Endothelial cell of umbilical vein (primary cell): ENCODE measurements at regions not wholly inside any gene's neighbourhood (a gene's known extent, or its start where the extent isn't known, plus 50 kb on each side); places are given as distances from the start of the nearest gene placed in this dataset.

Source experiments
- BruUV-seq: library from RNA; stranded (reverse); fragments of 400-500 nt; replicated peaks from 2 replicates; lab custom pipeline; 2021; lab: Mats Ljungman, UMichigan
- CTCF ChIA-PET: fragments of 300-600, 350-600 bp; sonication (Branson Sonifier 250); formaldehyde crosslinking; loops from one replicate; lab custom pipeline; 2021; ENCODE audit warnings: antibody characterized with exemption, inconsistent platforms; lab: Charles Lee
- POLR2A ChIA-PET: fragments of 300-600, 350-600 bp; sonication (Branson Sonifier 250); formaldehyde crosslinking; loops from one replicate; lab custom pipeline; 2021; ENCODE audit warnings: antibody characterized with exemption, inconsistent platforms; lab: Charles Lee
- DNase-seq: peaks from one replicate; pipeline ENCODE4 v3.0.0-alpha.2; 2011; ENCODE audit warnings: low read depth, low spot score
- FAIRE-seq: peaks from 2 replicates; lab custom pipeline; 2011; peaks lifted over from hg19 to GRCh38; lab: Jason Lieb, UNC
- H2AFZ ChIP-seq: 2 replicates; pipeline ENCODE4 v1.6.0; 2012; ENCODE audit warnings: low read depth, low read length, control low read depth, inconsistent platforms
- H3K27ac ChIP-seq: 2 replicates; pipeline ENCODE4 v1.5.1; 2011; ENCODE audit warnings: low read depth, mild to moderate bottlenecking, control low read depth, low read length, moderate library complexity; ENCODE audit not compliant: insufficient read depth
- H3K27me3 ChIP-seq, 2 experiments: 2 replicates each; pipeline versions ENCODE4 v1.6.0 to v1.6.1; 2011; ENCODE audit warnings: low read length in 2 of 2, mixed read lengths in 1 of 2; ENCODE audit not compliant: control insufficient read depth in 2 of 2, insufficient read depth in 2 of 2
- H3K36me3 ChIP-seq, 2 experiments: 2 replicates in 1 of 2; 3 replicates in 1 of 2; pipeline ENCODE4 v1.5.1; 2011; ENCODE audit warnings: low read length in 2 of 2, mild to moderate bottlenecking in 1 of 2, moderate library complexity in 1 of 2; ENCODE audit not compliant: control insufficient read depth in 2 of 2, insufficient read depth in 2 of 2; ENCODE audit errors: extremely low read depth in 1 of 2
- H3K4me1 ChIP-seq: 3 replicates; pipeline ENCODE4 v1.5.1; 2011; ENCODE audit warnings: mild to moderate bottlenecking, low read length; ENCODE audit not compliant: control insufficient read depth, insufficient read depth; ENCODE audit errors: extremely low read depth
- H3K4me2 ChIP-seq: 2 replicates; pipeline ENCODE4 v1.6.1; 2011; ENCODE audit warnings: low read length, control low read depth, mixed read lengths; ENCODE audit not compliant: insufficient read depth
- H3K4me3 ChIP-seq, 3 experiments: fragments of 200-600 bp in 1 of 3; sonication (generic), shearing (Covaris generic) in 1 of 3; replicated peaks in 1 of 3; 2 replicates each; pipeline ENCODE4 v1.5.1; 2011 to 2016; ENCODE audit warnings: control low read depth in 3 of 3, low read length in 3 of 3, mild to moderate bottlenecking in 2 of 3, inconsistent platforms in 1 of 3, low read depth in 1 of 3, moderate library complexity in 1 of 3; ENCODE audit not compliant: insufficient read depth in 1 of 3
- H3K79me2 ChIP-seq: 2 replicates; pipeline ENCODE4 v1.6.0; 2012; ENCODE audit warnings: low read length, inconsistent platforms; ENCODE audit not compliant: control insufficient read depth, insufficient read depth
- H3K9ac ChIP-seq: replicated peaks from 2 replicates; pipeline ENCODE3; 2011; ENCODE audit warnings: low read length, control low read depth; ENCODE audit not compliant: insufficient read depth; ENCODE audit errors: extremely low read depth
- H3K9me1 ChIP-seq: replicated peaks from 3 replicates; pipeline ENCODE4 v1.6.0; 2011; ENCODE audit warnings: mild to moderate bottlenecking, low read length; ENCODE audit not compliant: control insufficient read depth, insufficient read depth; ENCODE audit errors: extremely low read depth
- H3K9me3 ChIP-seq: replicated peaks from 2 replicates; pipeline ENCODE4 v1.5.1; 2012; ENCODE audit warnings: low read length, inconsistent platforms; ENCODE audit not compliant: control insufficient read depth, insufficient read depth
- H4K20me1 ChIP-seq: replicated peaks from 2 replicates; pipeline ENCODE3; 2011; ENCODE audit warnings: mild to moderate bottlenecking, low read length; ENCODE audit not compliant: control insufficient read depth, insufficient read depth; ENCODE audit errors: extremely low read depth
- EZH2 ChIP-seq: IDR thresholded peaks from 2 replicates; pipeline ENCODE4 v1.6.1; 2012; ENCODE audit warnings: borderline replicate concordance, low read depth, mild to moderate bottlenecking, moderate library complexity, low read length, inconsistent platforms; ENCODE audit not compliant: severe bottlenecking
- FOS ChIP-seq: IDR thresholded peaks from 2 replicates; pipeline ENCODE4 v1.6.1; 2011; ENCODE audit warnings: mild to moderate bottlenecking, low read length, moderate library complexity, borderline replicate concordance; ENCODE audit not compliant: insufficient read depth
- GATA2 ChIP-seq: IDR thresholded peaks from 2 replicates; pipeline ENCODE4 v1.7.0; 2011; ENCODE audit warnings: low read depth, mild to moderate bottlenecking, moderate library complexity, mixed read lengths, low read length; ENCODE audit not compliant: insufficient read length, insufficient read depth
- JUN ChIP-seq: IDR thresholded peaks from 2 replicates; pipeline ENCODE4 v1.6.1; 2011; ENCODE audit warnings: borderline replicate concordance, low read depth; ENCODE audit not compliant: insufficient read length, insufficient read depth
- MYC ChIP-seq: IDR thresholded peaks from one replicate; pipeline ENCODE4 v1.6.1; 2011; ENCODE audit warnings: mild to moderate bottlenecking, low read depth, low read length
- POLR2A ChIP-seq: IDR thresholded peaks from 2 replicates; pipeline ENCODE4 v1.6.1; 2012; ENCODE audit warnings: low read depth, mild to moderate bottlenecking, control low read depth, low read length
- dilution Hi-C: fragments of 300-500 bp; cut with MboI; formaldehyde crosslinking; loops from one replicate; pipeline ENCODE4 v1.15.0; 2019; ENCODE audit warnings: low sequenced_read_pairs; ENCODE audit not compliant: extremely low pct_ligation_motif_present
- intact Hi-C: fragments of 100-400 bp; cut with micrococcal nuclease; formaldehyde crosslinking; loops from one replicate; pipeline ENCODE4 v1.10.0; 2022
- TF ChIP-seq, protein P1 (sequence below): IDR thresholded peaks from 2 replicates; pipeline ENCODE4 v1.6.1; 2011; ENCODE audit not compliant: insufficient read depth, insufficient read length
- TF ChIP-seq, protein P2 (sequence below), 2 donors: IDR thresholded peaks; 1 replicate in 1 of 2; 2 replicates in 1 of 2; pipeline ENCODE4 v1.5.1; 2011; ENCODE audit warnings: low read length in 2 of 2, mild to moderate bottlenecking in 2 of 2, moderate library complexity in 2 of 2, control low read depth in 1 of 2, inconsistent platforms in 1 of 2, low read depth in 1 of 2; ENCODE audit not compliant: insufficient read depth in 1 of 2; ENCODE audit errors: extremely low read depth in 1 of 2

DNA sequence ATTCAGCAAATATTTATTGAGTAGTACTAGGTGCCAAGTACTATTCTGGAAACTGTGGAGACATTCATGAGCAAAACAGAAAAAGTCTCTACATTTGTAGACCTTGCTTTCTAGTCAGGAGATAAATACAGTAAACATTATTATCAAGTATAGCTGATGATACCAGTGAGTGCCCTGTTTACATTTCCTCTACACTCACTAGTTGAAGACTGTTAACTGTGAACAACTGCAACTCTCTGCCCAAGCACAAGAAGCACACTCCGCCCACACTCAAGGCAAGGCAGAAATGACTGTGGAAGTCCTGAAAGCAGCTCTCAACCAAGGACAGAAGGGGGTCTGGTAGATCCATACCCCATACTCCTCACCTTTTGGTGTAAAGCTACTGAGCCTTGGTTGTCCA, 837.0 kb downstream of the DIAPH3 start:
- TF ChIP-seq JUN (no peak), MYC (no peak), EZH2 (no peak), FOS (no peak), POLR2A (no peak), GATA2 (no peak)
- TF ChIP-seq, protein P1, sequence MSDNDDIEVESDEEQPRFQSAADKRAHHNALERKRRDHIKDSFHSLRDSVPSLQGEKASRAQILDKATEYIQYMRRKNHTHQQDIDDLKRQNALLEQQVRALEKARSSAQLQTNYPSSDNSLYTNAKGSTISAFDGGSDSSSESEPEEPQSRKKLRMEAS = no peak
- TF ChIP-seq, protein P2, sequence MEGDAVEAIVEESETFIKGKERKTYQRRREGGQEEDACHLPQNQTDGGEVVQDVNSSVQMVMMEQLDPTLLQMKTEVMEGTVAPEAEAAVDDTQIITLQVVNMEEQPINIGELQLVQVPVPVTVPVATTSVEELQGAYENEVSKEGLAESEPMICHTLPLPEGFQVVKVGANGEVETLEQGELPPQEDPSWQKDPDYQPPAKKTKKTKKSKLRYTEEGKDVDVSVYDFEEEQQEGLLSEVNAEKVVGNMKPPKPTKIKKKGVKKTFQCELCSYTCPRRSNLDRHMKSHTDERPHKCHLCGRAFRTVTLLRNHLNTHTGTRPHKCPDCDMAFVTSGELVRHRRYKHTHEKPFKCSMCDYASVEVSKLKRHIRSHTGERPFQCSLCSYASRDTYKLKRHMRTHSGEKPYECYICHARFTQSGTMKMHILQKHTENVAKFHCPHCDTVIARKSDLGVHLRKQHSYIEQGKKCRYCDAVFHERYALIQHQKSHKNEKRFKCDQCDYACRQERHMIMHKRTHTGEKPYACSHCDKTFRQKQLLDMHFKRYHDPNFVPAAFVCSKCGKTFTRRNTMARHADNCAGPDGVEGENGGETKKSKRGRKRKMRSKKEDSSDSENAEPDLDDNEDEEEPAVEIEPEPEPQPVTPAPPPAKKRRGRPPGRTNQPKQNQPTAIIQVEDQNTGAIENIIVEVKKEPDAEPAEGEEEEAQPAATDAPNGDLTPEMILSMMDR (IDR thresholded peaks at IDR 0.05; ENCODE audit: extremely low read depth in 1 of 2, insufficient read depth in 1 of 2, low read depth in 1 of 2, low read length in 2 of 2) = no peak
- Histone ChIP-seq H3K27ac (no peak overlapping the region), H3K9me1 (no peaks in the 10 kb centered on the region), H3K4me2 (no peak overlapping the region), H3K9me3 (no peaks in the 10 kb centered on the region), H3K79me2 (no peaks in the 10 kb centered on the region), H3K9ac (no peak overlapping the region), H3K4me3 (no peak overlapping the region), H4K20me1 (no peaks in the 10 kb centered on the region), H3K4me1 (no peaks in the 10 kb centered on the region), H2AFZ (no peak overlapping the region), H3K36me3 (no peaks in the 10 kb centered on the region), H3K27me3 (no peaks in the 10 kb centered on the region)
- intact Hi-C loops (no loop called here), dilution Hi-C loops (no loop called here)
- BruUV-seq = no TSS peak
- no peak for DNase-seq
- FAIRE-seq = no peak
- ChIA-PET CTCF (interaction anchor here (0.7 to 2.4 kb wide), 3 partner anchors 8 to 321 kb away, joined by 3 to 6 read pairs (median 3); no protein-coding TSS in a partner anchor), POLR2A (no interaction called here)
